Endothelial cell of umbilical vein (primary cell): ENCODE measurements at regions not wholly inside any gene's neighbourhood (a gene's known extent, or its start where the extent isn't known, plus 50 kb on each side); places are given as distances from the start of the nearest gene placed in this dataset.

Source experiments
- CTCF ChIP-seq, 2 donors: IDR thresholded peaks; 1 replicate in 1 of 2; 2 replicates in 1 of 2; pipeline ENCODE4 v1.5.1; 2011; ENCODE audit warnings: low read length in 2 of 2, mild to moderate bottlenecking in 2 of 2, moderate library complexity in 2 of 2, control low read depth in 1 of 2, inconsistent platforms in 1 of 2, low read depth in 1 of 2; ENCODE audit not compliant: insufficient read depth in 1 of 2; ENCODE audit errors: extremely low read depth in 1 of 2
- EZH2 ChIP-seq: IDR thresholded peaks from 2 replicates; pipeline ENCODE4 v1.6.1; 2012; ENCODE audit warnings: borderline replicate concordance, low read depth, mild to moderate bottlenecking, moderate library complexity, low read length, inconsistent platforms; ENCODE audit not compliant: severe bottlenecking
- POLR2AphosphoS5 ChIP-seq: IDR thresholded peaks from 2 replicates; pipeline ENCODE4 v1.6.1; 2012; ENCODE audit warnings: low read depth, mild to moderate bottlenecking, control low read depth, low read length, moderate library complexity; ENCODE audit not compliant: insufficient read depth

DNA sequence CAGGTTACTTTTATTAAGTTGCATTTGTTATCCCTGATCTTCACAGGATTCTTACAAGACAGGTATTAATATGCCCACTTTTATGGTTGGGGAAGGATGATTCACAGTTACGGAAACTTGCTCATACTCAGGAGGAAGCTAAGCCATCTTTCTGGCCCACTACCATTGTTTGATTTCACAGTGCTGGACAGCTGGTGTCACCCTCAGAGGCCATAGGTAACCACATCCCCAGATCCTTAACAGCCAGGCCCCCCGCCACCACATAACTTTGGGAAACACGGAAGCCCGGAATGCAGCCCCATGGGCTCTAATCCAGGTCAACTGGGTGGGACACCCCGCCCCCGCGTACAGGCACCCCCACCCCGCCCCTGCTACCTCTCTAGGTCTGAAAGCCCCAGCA is 119.7 kb downstream of the IRS2 start:
- TF ChIP-seq POLR2AphosphoS5 (no peak), EZH2 (no peak), CTCF (IDR thresholded peaks at IDR 0.05; ENCODE audit: extremely low read depth in 1 of 2, insufficient read depth in 1 of 2, low read depth in 1 of 2, low read length in 2 of 2) (no peak)
